CD4-positive, alpha-beta T cell treated with Interleukin-21 for 1 hour (primary cell): ENCODE measurements at regions not wholly inside any gene's neighbourhood (a gene's known extent, or its start where the extent isn't known, plus 50 kb on each side); places are given as distances from the start of the nearest gene placed in this dataset.
"Not testable (repeated sequence)": the region's sequence is repeated elsewhere in the genome, so short reads cannot be mapped to it uniquely, and the experiment has no call there.

Source experiments
- DNase-seq: peaks from one replicate; pipeline ENCODE4 v3.0.0-alpha.2; 2020

- no peak for DNase-seq
Observed at GRCh38 chr2:192645811-192646598, 451.3 kb upstream of the TMEFF2 start.

- no peak for DNase-seq
Observed at GRCh38 chr2:192634557-192634956, 439.8 kb upstream of the TMEFF2 start.

GRCh38 chr2:192628017-192628416 lies 433.3 kb upstream of the TMEFF2 start:
- no peak for DNase-seq

GRCh38 chr2:192615105-192615504 lies 420.4 kb upstream of the TMEFF2 start:
- no peak for DNase-seq

- DNase-seq, result no peak
Observed at GRCh38 chr2:192604295-192604694, 409.6 kb upstream of the TMEFF2 start.

GRCh38 chr2:192598649-192599048 lies 403.9 kb upstream of the TMEFF2 start:
- DNase-seq, result not testable (repeated sequence)

GRCh38 chr2:192593561-192593960 lies 398.8 kb upstream of the TMEFF2 start:
- no peak for DNase-seq

GRCh38 chr2:192591617-192592016 lies 396.9 kb upstream of the TMEFF2 start:
- no peak for DNase-seq

- no peak for DNase-seq
Observed at GRCh38 chr2:192585418-192585817, 390.7 kb upstream of the TMEFF2 start.

GRCh38 chr2:192584976-192585375 lies 390.2 kb upstream of the TMEFF2 start:
- DNase-seq, result no peak

- no peak for DNase-seq
Observed at GRCh38 chr2:192579965-192580700, 385.4 kb upstream of the TMEFF2 start.

- no peak for DNase-seq
Observed at GRCh38 chr2:192578780-192579179, 384.0 kb upstream of the TMEFF2 start.

- DNase-seq, result no peak
Observed at GRCh38 chr2:192577706-192578105, 383.0 kb upstream of the TMEFF2 start.

GRCh38 chr2:192574552-192574951 lies 379.8 kb upstream of the TMEFF2 start:
- DNase-seq, result no peak

- no peak for DNase-seq
Observed at GRCh38 chr2:192571636-192572035, 376.9 kb upstream of the TMEFF2 start.

GRCh38 chr2:192570788-192571187 lies 376.1 kb upstream of the TMEFF2 start:
- DNase-seq, result no peak

- no peak for DNase-seq
Observed at GRCh38 chr2:192566863-192567262, 372.1 kb upstream of the TMEFF2 start.

- DNase-seq, result no peak
Observed at GRCh38 chr2:192560326-192560725, 365.6 kb upstream of the TMEFF2 start.

GRCh38 chr2:192559587-192559986 lies 364.9 kb upstream of the TMEFF2 start:
- DNase-seq, result no peak

- DNase-seq, result no peak
Observed at GRCh38 chr2:192558637-192559036, 363.9 kb upstream of the TMEFF2 start.

GRCh38 chr2:192555740-192556139 lies 361.0 kb upstream of the TMEFF2 start:
- DNase-seq, result no peak

- no peak for DNase-seq
Observed at GRCh38 chr2:192551760-192552159, 357.0 kb upstream of the TMEFF2 start.

GRCh38 chr2:192546565-192546964 lies 351.8 kb upstream of the TMEFF2 start:
- no peak for DNase-seq

GRCh38 chr2:192544371-192544955 lies 349.7 kb upstream of the TMEFF2 start:
- no peak for DNase-seq
